Neuronal stem cell (in vitro differentiated cells): ENCODE measurements at regions not wholly inside any gene's neighbourhood (a gene's known extent, or its start where the extent isn't known, plus 50 kb on each side); places are given as distances from the start of the nearest gene placed in this dataset.
"Not testable (repeated sequence)": the region's sequence is repeated elsewhere in the genome, so short reads cannot be mapped to it uniquely, and the experiment has no call there.

Source experiments
- DNase-seq: peaks from one replicate; pipeline ENCODE4 v3.0.0-alpha.2; 2013; ENCODE audit warnings: low spot score
- H2AFZ ChIP-seq: one replicate; pipeline ENCODE4 v1.6.1; 2013; ENCODE audit warnings: mild to moderate bottlenecking, low read length, inconsistent platforms
- H2AK5ac ChIP-seq: 2 replicates; pipeline ENCODE4 v1.6.1; 2013; ENCODE audit warnings: low read depth, mild to moderate bottlenecking, inconsistent platforms, low read length, moderate library complexity, mixed read lengths
- H2BK120ac ChIP-seq: 2 replicates; pipeline ENCODE4 v1.6.1; 2013; ENCODE audit warnings: low read depth, mild to moderate bottlenecking, inconsistent platforms, low read length, moderate library complexity, mixed read lengths
- H2BK12ac ChIP-seq: one replicate; pipeline ENCODE4 v1.6.1; 2013; ENCODE audit warnings: low read length, inconsistent platforms
- H2BK15ac ChIP-seq: 2 replicates; pipeline ENCODE4 v1.6.1; 2013; ENCODE audit warnings: mild to moderate bottlenecking, low read length, inconsistent platforms, mixed read lengths
- H2BK5ac ChIP-seq: one replicate; pipeline ENCODE4 v1.6.1; 2013; ENCODE audit warnings: inconsistent platforms, mild to moderate bottlenecking, low read length, moderate library complexity
- H3K14ac ChIP-seq: one replicate; pipeline ENCODE4 v1.6.1; 2013; ENCODE audit warnings: low read length, inconsistent platforms
- H3K18ac ChIP-seq: 2 replicates; pipeline ENCODE4 v1.6.1; 2013; ENCODE audit warnings: low read length, inconsistent platforms
- H3K23ac ChIP-seq: 2 replicates; pipeline ENCODE4 v1.6.1; 2013; ENCODE audit warnings: low read depth, mild to moderate bottlenecking, mixed read lengths, low read length, inconsistent platforms; ENCODE audit not compliant: poor library complexity
- H3K27ac ChIP-seq: replicated peaks from 3 replicates; pipeline ENCODE4 v1.5.1; 2013; ENCODE audit warnings: low read length, inconsistent platforms
- H3K27me3 ChIP-seq, 3 experiments: 2 replicates each; pipeline ENCODE4 v1.6.1; 2013; ENCODE audit warnings: low read length in 3 of 3, mild to moderate bottlenecking in 2 of 3, inconsistent platforms in 1 of 3, low read depth in 1 of 3, mixed read lengths in 1 of 3, moderate library complexity in 1 of 3; ENCODE audit not compliant: control insufficient read depth in 3 of 3, insufficient read depth in 3 of 3
- H3K36me3 ChIP-seq, 2 donors: replicated peaks in 1 of 2; 2 replicates each; pipeline ENCODE4 v1.6.1; 2013; ENCODE audit warnings: low read length in 2 of 2; ENCODE audit not compliant: control insufficient read depth in 2 of 2, insufficient read depth in 2 of 2
- H3K4ac ChIP-seq: 2 replicates; pipeline ENCODE4 v1.6.1; 2013; ENCODE audit warnings: inconsistent platforms, mild to moderate bottlenecking, low read length, moderate library complexity
- H3K4me1 ChIP-seq, 2 donors: 1 replicate in 1 of 2; 2 replicates in 1 of 2; pipeline ENCODE4 v1.6.1; 2013; ENCODE audit warnings: low read length in 2 of 2, low read depth in 1 of 2; ENCODE audit not compliant: control insufficient read depth in 2 of 2, insufficient read depth in 1 of 2
- H3K4me2 ChIP-seq: one replicate; pipeline ENCODE4 v1.6.1; 2013; ENCODE audit warnings: mild to moderate bottlenecking, low read length, inconsistent platforms; ENCODE audit not compliant: insufficient read depth, poor library complexity, severe bottlenecking
- H3K4me3 ChIP-seq, 2 donors: 2 replicates each; pipeline ENCODE4 v1.5.1; 2013; ENCODE audit warnings: low read length in 2 of 2, mild to moderate bottlenecking in 2 of 2, inconsistent platforms in 1 of 2, moderate library complexity in 1 of 2
- H3K79me1 ChIP-seq: one replicate; pipeline ENCODE4 v1.6.1; 2013; ENCODE audit warnings: low read depth, mild to moderate bottlenecking, inconsistent platforms, low read length, moderate library complexity
- H3K9ac ChIP-seq: one replicate; pipeline ENCODE4 v1.6.1; 2013; ENCODE audit warnings: mild to moderate bottlenecking, low read depth, low read length, inconsistent platforms; ENCODE audit not compliant: poor library complexity
- H3K9me3 ChIP-seq, 2 donors: replicated peaks in 1 of 2; 2 replicates each; pipeline versions ENCODE3 to v1.6.1; 2013; ENCODE audit warnings: low read length in 2 of 2, mild to moderate bottlenecking in 2 of 2, inconsistent platforms in 1 of 2, low read depth in 1 of 2, mixed read lengths in 1 of 2, moderate library complexity in 1 of 2; ENCODE audit not compliant: control insufficient read depth in 2 of 2, insufficient read depth in 1 of 2
- H4K8ac ChIP-seq: one replicate; pipeline ENCODE4 v1.6.1; 2013; ENCODE audit warnings: low read depth, mild to moderate bottlenecking, inconsistent platforms, low read length, moderate library complexity
- H4K91ac ChIP-seq: one replicate; pipeline ENCODE4 v1.6.1; 2013; ENCODE audit warnings: low read length, low read depth, mild to moderate bottlenecking, inconsistent platforms; ENCODE audit not compliant: poor library complexity
- WGBS, 2 donors: extraction: QIAGEN DNeasy Blood & Tissue Kit; methylation state at CpG; one replicate each; pipeline ENCODE4 v1.1.7; 2013; ENCODE audit warnings: missing lambda C conversion rate in 2 of 2, mixed read lengths in 1 of 2; ENCODE audit not compliant: insufficient read length in 2 of 2, insufficient replicate concordance in 1 of 2; ENCODE audit errors: extremely low coverage in 2 of 2; 5-methylcytosine and 5-hydroxymethylcytosine counted together

- not testable (repeated sequence) for H3K4me2 ChIP-seq, H4K8ac ChIP-seq, DNase-seq, H3K18ac ChIP-seq, H3K79me1 ChIP-seq, H3K23ac ChIP-seq, H2BK5ac ChIP-seq, H3K4ac ChIP-seq, H2AK5ac ChIP-seq, H3K27ac ChIP-seq, H3K4me1 ChIP-seq, H3K36me3 ChIP-seq, H2BK12ac ChIP-seq, H2BK15ac ChIP-seq, H3K14ac ChIP-seq, H3K4me3 ChIP-seq, H2AFZ ChIP-seq, H4K91ac ChIP-seq, H2BK120ac ChIP-seq, H3K9ac ChIP-seq, H3K9me3 ChIP-seq
- H3K27me3 ChIP-seq = peaks cover 0 to 14% (median 0%) of the 10 kb centered on the region in 3 experiments
- WGBS, 2 donors = no CpG with 5 or more reads among the region's 7 CpGs
Measured at GRCh38 chr12:107216411-107216810, 123.1 kb upstream of the CRY1 start.

GRCh38 chr12:107219301-107219700 lies 126.0 kb upstream of the CRY1 start:
- Histone ChIP-seq H3K79me1 (no peaks in the 10 kb centered on the region), H3K9me3 (peaks cover 0 to 2% of the 10 kb centered on the region in 2 donors), H2BK15ac (no peak overlapping the region), H3K4me3 (no peak overlapping the region), H3K4me2 (no peak overlapping the region), H3K4me1 (peaks cover 0 to 3% of the 10 kb centered on the region in 2 donors), H3K18ac (no peak overlapping the region), H3K23ac (no peak overlapping the region), H3K14ac (no peak overlapping the region), H4K91ac (no peak overlapping the region), H2BK120ac (no peak overlapping the region), H3K4ac (no peak overlapping the region), H4K8ac (no peak overlapping the region), H3K27ac (no peak overlapping the region), H2AK5ac (no peak overlapping the region), H2AFZ (no peak overlapping the region), H2BK5ac (no peak overlapping the region), H3K27me3 (peaks cover 0 to 20% (median 0%) of the 10 kb centered on the region in 3 experiments), H3K9ac (no peak overlapping the region), H2BK12ac (no peak overlapping the region), H3K36me3 (no peaks in the 10 kb centered on the region)
- WGBS, 2 donors = no CpG with 5 or more reads among the region's 3 CpGs
- DNase-seq = no peak

GRCh38 chr12:107221913-107222312 lies 128.6 kb upstream of the CRY1 start:
- H3K9me3 ChIP-seq = peaks cover 0 to 2% of the 10 kb centered on the region in 2 donors
- H3K4ac ChIP-seq = no peak overlapping the region
- H3K18ac ChIP-seq = no peak overlapping the region
- H2BK120ac ChIP-seq = no peak overlapping the region
- H3K23ac ChIP-seq = no peak overlapping the region
- no peaks in the 10 kb centered on the region for H3K79me1 ChIP-seq
- H3K4me1 ChIP-seq = peaks cover 3 to 9% of the 10 kb centered on the region in 2 donors
- H4K91ac ChIP-seq = no peak overlapping the region
- H3K27me3 ChIP-seq = peaks cover 0 to 20% (median 0%) of the 10 kb centered on the region in 3 experiments
- H3K36me3 ChIP-seq = no peaks in the 10 kb centered on the region
- no peak overlapping the region for H2BK12ac ChIP-seq
- H3K14ac ChIP-seq = no peak overlapping the region
- H2BK5ac ChIP-seq = no peak overlapping the region
- H2BK15ac ChIP-seq = no peak overlapping the region
- no peak overlapping the region for H2AFZ ChIP-seq
- no peak for DNase-seq
- no peak overlapping the region for H4K8ac ChIP-seq
- no peak overlapping the region for H3K27ac ChIP-seq
- H3K4me3 ChIP-seq = no peak overlapping the region
- H3K4me2 ChIP-seq = no peak overlapping the region
- H2AK5ac ChIP-seq = no peak overlapping the region
- H3K9ac ChIP-seq = no peak overlapping the region

- WGBS, 2 donors = no CpG with 5 or more reads among the region's 5 CpGs
- H3K4me1 ChIP-seq = peaks cover 3 to 13% of the 10 kb centered on the region in 2 donors
- no peaks in the 10 kb centered on the region for H3K36me3 ChIP-seq
- no peak overlapping the region for H3K4me3 ChIP-seq
- H2BK12ac ChIP-seq = no peak overlapping the region
- no peak overlapping the region for H3K18ac ChIP-seq
- H3K23ac ChIP-seq = no peak overlapping the region
- H3K27ac ChIP-seq = no peak overlapping the region
- no peak overlapping the region for H2AFZ ChIP-seq
- no peak overlapping the region for H3K4ac ChIP-seq
- H2BK15ac ChIP-seq = no peak overlapping the region
- no peak overlapping the region for H3K14ac ChIP-seq
- peaks cover 0 to 2% of the 10 kb centered on the region in 2 donors for H3K9me3 ChIP-seq
- H3K9ac ChIP-seq = no peak overlapping the region
- H4K8ac ChIP-seq = no peak overlapping the region
- no peak overlapping the region for H4K91ac ChIP-seq
- DNase-seq = no peak
- H2BK5ac ChIP-seq = no peak overlapping the region
- no peak overlapping the region for H3K4me2 ChIP-seq
- H2BK120ac ChIP-seq = no peak overlapping the region
- H2AK5ac ChIP-seq = no peak overlapping the region
- peaks cover 0 to 20% (median 0%) of the 10 kb centered on the region in 3 experiments for H3K27me3 ChIP-seq
- no peaks in the 10 kb centered on the region for H3K79me1 ChIP-seq
Measured at GRCh38 chr12:107223821-107224220, 130.5 kb upstream of the CRY1 start.
